Inflammatory macrophage treated with lipopolysaccharide for 4 hours (primary cell): ENCODE measurements at regions not wholly inside any gene's neighbourhood (a gene's known extent, or its start where the extent isn't known, plus 50 kb on each side); places are given as distances from the start of the nearest gene placed in this dataset.

Experiments used
- DNase-seq: peaks from one replicate; pipeline ENCODE4 v3.0.0-alpha.2; 2020

DNA sequence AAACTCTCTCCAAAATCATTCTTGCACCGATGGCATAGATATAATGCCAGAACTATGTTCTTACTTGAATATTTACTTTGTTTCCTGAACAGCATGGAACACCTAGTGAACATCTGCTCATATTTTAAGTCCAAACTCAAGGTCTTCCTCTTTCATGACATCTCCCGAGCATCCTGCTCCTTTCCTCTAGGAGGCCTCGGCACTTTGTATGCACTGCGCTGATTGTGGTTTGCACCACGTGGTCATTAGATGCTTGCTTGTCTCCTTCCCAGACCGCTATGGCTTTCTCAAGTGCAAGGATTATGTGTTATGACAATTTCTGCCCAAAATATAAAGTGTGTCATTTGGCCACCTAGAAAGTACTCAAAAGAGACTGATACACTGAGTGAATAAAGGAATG lies 912.0 kb downstream of the GALC start:
- no peak for DNase-seq

DNA sequence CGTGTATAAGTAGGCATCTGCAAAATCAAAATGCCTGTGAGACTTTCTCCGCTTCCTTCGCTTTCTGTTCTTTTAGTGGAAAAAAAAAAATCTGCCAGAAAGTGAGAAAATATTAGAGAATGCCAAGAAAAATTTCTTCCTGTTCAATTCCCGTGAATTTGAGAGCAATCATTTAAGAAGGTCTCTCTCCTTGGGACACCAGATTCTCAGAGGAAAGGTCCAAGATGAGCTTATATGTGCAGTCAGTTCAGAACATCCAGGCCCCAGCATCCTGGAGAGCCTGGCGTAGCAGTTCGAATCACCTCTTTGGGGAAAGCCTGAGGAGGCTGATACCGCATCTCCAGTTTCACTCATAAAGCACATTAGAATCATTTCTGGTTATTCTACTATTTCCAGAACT lies 912.8 kb downstream of the GALC start:
- DNase-seq = no peak

- no peak for DNase-seq
Observed at GRCh38 chr14:87079416-87079815, 913.6 kb downstream of the GALC start.

- no peak for DNase-seq
Observed at GRCh38 chr14:87076922-87077321, 916.1 kb downstream of the GALC start.

DNA sequence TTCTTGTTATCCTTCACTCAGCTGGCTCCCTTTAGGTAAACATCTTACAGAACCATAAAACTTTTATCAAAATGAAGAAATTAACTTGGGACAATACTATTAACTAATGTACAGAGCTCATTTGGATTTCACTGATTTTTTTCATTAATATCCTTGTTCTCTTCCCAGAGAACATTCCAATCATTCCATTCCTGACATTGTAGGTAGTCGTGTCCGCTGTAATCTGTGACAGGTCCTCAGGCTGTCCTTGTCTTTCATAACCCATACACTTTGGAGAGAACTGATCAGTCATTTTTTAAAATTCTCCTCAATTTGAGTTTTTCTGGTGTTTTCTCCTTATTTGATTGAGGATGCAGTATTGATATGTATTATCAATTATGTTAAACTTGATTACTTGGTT lies 916.8 kb downstream of the GALC start:
- DNase-seq = no peak

DNA sequence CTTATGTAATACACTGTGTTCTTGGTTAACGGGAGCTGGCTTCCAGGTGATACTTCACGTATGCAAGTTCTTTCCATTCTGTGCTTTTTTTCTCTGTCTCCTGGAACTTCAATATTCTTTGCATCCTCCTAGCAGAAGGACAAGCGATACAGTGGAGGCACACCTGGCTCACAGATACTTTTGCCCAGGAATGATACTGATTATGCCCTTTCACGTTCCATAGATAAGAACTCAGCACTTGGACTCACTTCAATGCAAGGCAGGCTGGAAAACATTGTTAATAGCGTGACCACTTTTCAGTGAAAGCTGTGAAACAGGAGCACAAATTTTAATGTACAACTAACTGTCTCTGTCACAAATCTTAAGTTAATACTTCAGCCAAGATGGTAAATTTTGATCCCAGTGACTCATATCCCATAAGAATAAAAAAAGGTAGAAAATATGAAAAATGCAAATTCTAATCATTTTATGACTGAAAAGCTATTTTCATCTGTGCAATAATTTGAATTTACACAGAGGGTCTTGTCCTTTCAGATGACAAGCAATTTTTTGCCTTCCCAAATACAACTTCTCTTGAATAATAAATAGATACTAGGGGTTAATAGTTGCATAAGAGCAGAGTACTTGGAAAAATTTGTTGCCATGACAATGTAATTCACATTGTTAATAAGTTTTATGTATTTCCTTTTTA lies 919.0 kb downstream of the GALC start:
- DNase-seq = no peak

- no peak for DNase-seq
Observed at GRCh38 chr14:87067591-87067990, 925.4 kb downstream of the GALC start.

- no peak for DNase-seq
Observed at GRCh38 chr14:87067061-87067460, 925.9 kb downstream of the GALC start.

- DNase-seq = no peak
Observed at GRCh38 chr14:87066221-87066817, 926.7 kb downstream of the GALC start.

DNA sequence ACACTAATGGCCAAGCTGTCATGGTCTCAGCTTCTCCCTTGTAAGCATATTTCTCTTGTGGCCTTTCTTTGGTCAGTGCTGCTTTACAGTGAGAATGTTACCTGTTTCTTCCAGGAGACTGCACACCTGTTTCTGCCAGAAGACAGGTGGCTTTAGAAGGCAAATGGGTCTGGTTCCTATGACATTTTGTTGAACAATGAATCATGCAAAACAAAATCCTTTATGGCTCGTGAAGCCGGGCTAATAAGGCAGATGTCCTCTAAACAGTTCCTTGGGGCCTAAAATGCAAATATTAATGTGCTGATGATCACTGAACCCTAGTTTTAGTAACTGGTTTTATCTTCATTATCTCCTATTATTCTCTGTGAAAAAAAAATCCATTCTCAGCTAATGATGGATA lies 927.6 kb downstream of the GALC start:
- DNase-seq = no peak

DNA sequence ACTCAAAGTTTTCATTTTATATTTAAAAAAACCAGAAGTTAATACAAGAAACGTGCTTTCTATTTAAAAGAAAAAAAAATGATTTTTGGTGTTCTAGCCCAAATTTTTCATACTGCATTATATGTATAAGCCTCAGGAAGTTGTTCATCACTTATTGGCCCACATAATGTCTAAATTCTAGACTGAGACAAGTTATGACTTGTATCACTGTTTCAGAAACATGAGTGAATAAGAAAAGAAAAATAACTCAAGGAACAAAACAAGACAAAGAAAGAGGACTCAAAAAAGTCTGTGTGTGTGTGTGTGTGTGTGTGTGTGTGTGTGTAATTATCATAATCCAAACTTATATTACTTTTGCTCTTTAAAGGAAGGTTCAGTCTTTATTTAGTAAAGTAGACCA lies 929.8 kb downstream of the GALC start:
- no peak for DNase-seq

DNA sequence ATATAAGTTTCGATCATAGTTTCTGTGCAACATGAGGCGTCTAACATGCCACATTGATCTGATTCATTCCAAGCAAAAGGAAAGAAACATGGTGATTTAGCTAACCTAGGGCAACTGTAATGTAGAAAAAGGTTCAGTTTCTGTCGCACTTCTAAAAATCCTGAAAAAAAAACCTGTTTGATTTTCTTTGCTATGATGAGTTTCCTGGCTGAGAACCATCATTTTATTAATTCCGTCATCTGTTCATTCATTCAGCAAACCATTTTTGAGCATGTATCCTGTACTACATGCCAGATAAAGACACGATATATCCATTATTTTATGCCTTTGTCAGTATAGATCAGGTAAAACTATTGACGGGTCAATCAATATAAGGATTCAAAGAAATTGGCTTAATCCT lies 932.6 kb downstream of the GALC start:
- no peak for DNase-seq

DNA sequence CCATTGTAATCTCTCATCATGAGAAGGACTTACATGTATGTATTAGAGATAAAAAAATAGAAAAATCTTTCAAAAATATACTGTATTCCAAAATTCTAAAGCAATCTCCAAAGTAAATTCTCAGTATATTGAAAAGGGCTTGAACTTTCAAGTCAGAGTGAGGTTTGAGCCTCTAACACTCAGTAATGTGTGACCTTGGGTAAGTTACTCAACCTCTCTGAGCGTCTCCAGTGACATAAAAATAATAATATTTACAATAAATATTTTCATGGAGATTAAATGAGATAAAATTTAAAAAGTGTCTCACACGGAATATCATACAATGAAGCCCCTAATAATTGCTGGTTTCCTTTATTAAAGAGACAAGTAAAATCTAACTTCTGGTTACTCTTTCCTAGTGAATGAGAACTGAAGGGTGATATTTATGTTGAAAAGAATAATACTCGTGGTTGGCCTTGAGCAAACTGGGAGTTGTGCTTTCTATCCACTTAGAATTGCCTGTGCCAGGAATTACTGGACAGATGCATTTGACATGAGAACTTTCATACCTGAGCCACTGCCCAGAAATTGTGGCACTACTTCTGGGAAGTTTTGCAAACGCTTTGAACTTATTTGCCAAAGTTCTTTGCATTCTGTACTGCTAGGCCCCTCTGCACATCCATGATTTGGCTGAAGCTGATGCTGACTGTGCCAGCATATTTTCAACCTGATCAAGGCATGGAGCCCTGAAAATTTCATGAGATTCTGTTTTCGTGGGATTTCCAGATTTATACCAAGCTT lies 933.7 kb downstream of the GALC start:
- no peak for DNase-seq

DNA sequence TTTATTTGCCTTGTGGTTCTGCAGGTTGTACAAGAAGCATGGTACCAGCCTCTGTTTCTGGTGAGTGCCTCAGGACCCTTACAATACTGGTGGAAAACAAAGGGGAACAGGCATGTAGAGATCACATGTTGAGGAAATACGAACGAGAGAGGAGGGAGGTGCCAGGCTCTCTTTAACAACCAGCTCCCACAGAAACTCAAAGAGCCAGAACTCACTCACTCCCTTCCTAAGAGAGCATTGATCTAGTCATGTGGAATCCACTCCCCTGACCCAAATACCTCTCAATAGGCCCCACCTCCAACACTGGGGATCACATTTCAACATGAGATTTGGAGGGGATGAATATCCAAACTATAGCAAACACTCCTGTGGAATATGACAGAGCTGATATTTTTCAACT lies 938.0 kb downstream of the GALC start:
- no peak for DNase-seq

DNA sequence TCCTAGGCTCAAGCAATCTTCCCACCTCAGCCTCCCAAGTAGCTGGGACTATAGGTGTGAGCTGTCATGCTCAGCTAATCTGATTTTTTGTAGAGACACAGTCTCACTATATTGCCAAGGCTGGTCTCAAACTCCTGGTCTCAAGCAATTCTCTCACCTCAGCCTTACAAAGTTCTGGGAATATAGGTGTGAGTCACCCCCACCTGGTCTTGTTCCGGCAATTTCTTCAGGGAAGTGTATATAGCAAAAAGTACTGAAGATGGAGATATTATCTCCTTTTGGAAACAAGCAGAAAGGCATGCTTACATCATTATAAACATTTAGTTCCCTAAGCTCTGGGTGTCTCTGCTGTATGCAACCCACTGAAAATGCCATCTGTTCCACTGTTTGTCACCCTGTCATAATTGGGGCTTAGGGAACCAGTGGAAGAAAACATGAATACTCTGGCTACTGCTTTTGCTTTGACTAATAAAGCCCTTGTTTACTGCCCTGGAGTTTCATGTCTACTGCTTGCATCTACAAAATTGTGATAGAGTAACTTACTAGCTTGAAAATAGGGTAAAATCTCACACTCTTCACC lies 940.2 kb downstream of the GALC start:
- DNase-seq = no peak

- no peak for DNase-seq
Observed at GRCh38 chr14:87050421-87050820, 942.6 kb downstream of the GALC start.

DNA sequence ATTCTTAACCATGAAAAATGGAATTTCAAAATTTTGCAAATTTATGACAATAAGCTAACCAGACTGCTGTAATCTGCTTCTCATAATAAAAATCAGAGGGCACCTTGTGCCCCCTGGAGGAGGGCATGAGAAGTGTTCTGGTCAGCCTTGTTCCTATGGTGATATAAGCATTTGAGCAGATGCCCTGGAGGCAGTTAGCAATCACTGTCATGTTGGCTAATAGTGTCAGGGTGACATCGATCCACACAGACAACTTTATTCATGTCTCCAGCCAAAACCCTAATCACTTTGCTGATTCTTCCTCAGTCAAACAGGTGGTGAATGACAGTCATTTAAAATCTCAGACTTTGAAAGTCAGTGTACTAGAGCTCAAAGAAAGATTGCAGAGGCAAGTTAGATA lies 943.0 kb downstream of the GALC start:
- peak; percentile 6 for DNase-seq

DNA sequence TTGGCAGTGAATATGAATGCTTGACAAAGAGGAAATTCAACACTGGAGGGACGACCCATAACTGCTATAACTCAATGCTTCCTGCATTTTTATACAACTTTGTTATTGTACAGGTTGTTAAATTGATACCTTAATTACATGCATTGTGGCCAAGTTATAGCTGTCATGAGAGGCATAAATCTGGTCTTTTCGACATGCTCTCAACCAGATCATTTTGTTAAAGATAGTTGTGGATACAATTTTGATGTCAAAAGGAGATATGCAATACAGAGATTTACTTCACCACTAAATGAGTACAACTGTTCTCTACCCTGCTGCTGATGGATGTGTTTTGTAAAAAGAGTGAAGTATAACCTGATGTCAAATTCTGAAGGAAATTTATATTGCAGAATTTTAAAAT lies 946.0 kb downstream of the GALC start:
- no peak for DNase-seq

GRCh38 chr14:87045956-87046355 lies 947.0 kb downstream of the GALC start:
- no peak for DNase-seq

DNA sequence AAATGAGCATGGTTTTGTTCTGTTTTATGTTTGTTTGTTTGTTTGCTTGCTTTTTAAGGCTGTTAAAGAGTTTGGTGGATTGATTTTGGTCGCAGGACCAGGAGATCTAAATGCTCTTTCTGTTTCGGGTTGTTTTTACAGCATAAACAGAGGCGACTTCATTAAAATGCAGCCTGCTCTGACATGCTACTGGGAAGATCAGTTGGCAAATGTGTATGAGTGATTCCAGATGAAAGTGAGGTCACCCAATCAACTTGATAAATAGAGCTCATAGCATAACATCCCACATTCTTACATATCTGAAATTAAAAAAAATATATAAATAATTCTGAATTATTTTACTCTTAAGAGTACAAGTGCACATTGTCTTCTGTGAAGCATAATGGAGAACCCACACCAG lies 947.7 kb downstream of the GALC start:
- no peak for DNase-seq

GRCh38 chr14:87044807-87045206 lies 948.2 kb downstream of the GALC start:
- no peak for DNase-seq

DNA sequence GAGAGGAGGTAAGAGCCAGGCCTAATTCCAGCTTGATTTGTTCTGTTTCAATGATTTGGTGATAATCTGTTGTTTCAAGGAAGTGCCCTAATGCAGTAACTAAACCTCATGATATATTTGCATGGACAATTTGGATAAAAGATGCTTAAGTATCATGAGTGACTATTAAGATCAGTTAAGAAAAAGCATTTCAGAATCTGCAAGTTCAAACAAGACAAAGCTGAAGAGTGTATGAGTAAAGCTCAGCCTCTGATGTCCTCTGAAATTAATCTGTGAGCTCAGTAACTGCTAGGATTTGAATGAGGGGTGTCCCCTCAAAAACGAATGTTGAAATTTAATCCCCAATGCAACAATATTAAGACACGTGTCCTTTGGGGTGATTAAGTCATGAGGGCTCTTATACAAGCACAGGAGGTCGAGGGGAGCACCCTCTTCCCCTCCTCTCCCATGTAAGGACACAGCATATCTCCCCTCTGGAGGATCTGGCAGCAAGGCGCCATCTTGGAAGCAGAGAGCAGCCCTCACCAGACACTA lies 949.2 kb downstream of the GALC start:
- no peak for DNase-seq

GRCh38 chr14:87042354-87042753 lies 950.6 kb downstream of the GALC start:
- no peak for DNase-seq
